Gastroesophageal sphincter (tissue), 4 donors: ENCODE measurements at regions not wholly inside any gene's neighbourhood (a gene's known extent, or its start where the extent isn't known, plus 50 kb on each side); places are given as distances from the start of the nearest gene placed in this dataset.

Source experiments
- ATAC-seq: fragments of 150-250 bp; one replicate; pipeline ENCODE4 v1.9.1; 2016; ENCODE audit warnings: mild to moderate bottlenecking, moderate library complexity
- H3K27ac ChIP-seq, 4 donors: fragments of 200-600 bp; sonication (generic) in 3 of 4; 1 replicate in 3 of 4; 2 replicates in 1 of 4; pipeline ENCODE4 v1.5.1; 2016 to 2019
- H3K27me3 ChIP-seq: fragments of 200-600 bp; sonication (generic); one replicate; pipeline ENCODE4 v1.5.1; 2019
- H3K36me3 ChIP-seq, 2 donors: fragments of 200-600 bp; sonication (generic); one replicate each; pipeline ENCODE4 v1.5.1; 2019; ENCODE audit warnings: control low read depth in 1 of 2
- H3K4me1 ChIP-seq, 3 donors: fragments of 200-600 bp; sonication (generic); 1 replicate in 2 of 3; 2 replicates in 1 of 3; pipeline ENCODE4 v1.5.1; 2016 to 2019; ENCODE audit warnings: control low read depth in 2 of 3
- H3K4me3 ChIP-seq, 2 donors: fragments of 200-600 bp; sonication (generic); one replicate each; pipeline ENCODE4 v1.5.1; 2019; ENCODE audit warnings: mild to moderate bottlenecking in 1 of 2, moderate library complexity in 1 of 2
- H3K9me3 ChIP-seq, 3 donors: fragments of 200-600 bp; sonication (generic); one replicate each; pipeline ENCODE4 v1.5.1; 2017 to 2019; ENCODE audit warnings: control low read depth in 2 of 3
- EP300 ChIP-seq: sonication (generic); formaldehyde crosslinking; IDR thresholded peaks from one replicate; pipeline ENCODE4 v1.6.1; 2017; ENCODE audit warnings: antibody characterized with exemption, mild to moderate bottlenecking
- POLR2A ChIP-seq, 2 donors: fragments of 450-650 bp; IDR thresholded peaks; one replicate each; pipeline ENCODE4 v1.6.1; 2017; ENCODE audit warnings: antibody characterized with exemption in 2 of 2, mild to moderate bottlenecking in 2 of 2, moderate library complexity in 1 of 2
- POLR2AphosphoS5 ChIP-seq: sonication (generic); formaldehyde crosslinking; IDR thresholded peaks from one replicate; pipeline ENCODE4 v1.6.1; 2017; ENCODE audit warnings: antibody characterized with exemption
- WGBS, 2 donors: methylation state at CpG; one replicate each; pipeline ENCODE4 v1.1.5; 2018; ENCODE audit warnings: low coverage in 1 of 2; 5-methylcytosine and 5-hydroxymethylcytosine counted together
- TF ChIP-seq, protein P1 (sequence below), 4 experiments: fragments of 200-600 bp in 2 of 4; fragments of 450-650 bp in 2 of 4; sonication (generic) in 1 of 4; IDR thresholded peaks; one replicate each; pipeline ENCODE4 v1.5.1; 2017 to 2019; ENCODE audit warnings: antibody characterized with exemption in 4 of 4, mild to moderate bottlenecking in 2 of 4, moderate library complexity in 2 of 4

GRCh38 chr5:167247816-167248215 lies 1043.6 kb upstream of the WWC1 start:
- WGBS, 2 donors = 70 to 81% methylated on average over 4 of the region's 4 CpGs
- H3K4me1 ChIP-seq = no peaks in the 10 kb centered on the region
- H3K4me3 ChIP-seq = no peak overlapping the region
- TF ChIP-seq POLR2AphosphoS5 = no peak
- TF ChIP-seq, protein P1, sequence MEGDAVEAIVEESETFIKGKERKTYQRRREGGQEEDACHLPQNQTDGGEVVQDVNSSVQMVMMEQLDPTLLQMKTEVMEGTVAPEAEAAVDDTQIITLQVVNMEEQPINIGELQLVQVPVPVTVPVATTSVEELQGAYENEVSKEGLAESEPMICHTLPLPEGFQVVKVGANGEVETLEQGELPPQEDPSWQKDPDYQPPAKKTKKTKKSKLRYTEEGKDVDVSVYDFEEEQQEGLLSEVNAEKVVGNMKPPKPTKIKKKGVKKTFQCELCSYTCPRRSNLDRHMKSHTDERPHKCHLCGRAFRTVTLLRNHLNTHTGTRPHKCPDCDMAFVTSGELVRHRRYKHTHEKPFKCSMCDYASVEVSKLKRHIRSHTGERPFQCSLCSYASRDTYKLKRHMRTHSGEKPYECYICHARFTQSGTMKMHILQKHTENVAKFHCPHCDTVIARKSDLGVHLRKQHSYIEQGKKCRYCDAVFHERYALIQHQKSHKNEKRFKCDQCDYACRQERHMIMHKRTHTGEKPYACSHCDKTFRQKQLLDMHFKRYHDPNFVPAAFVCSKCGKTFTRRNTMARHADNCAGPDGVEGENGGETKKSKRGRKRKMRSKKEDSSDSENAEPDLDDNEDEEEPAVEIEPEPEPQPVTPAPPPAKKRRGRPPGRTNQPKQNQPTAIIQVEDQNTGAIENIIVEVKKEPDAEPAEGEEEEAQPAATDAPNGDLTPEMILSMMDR (IDR thresholded peaks at IDR 0.05) = no peak
- TF ChIP-seq EP300 = no peak
- TF ChIP-seq POLR2A (IDR thresholded peaks at IDR 0.05) = no peak
- ATAC-seq = no peak
- H3K27me3 ChIP-seq = no peaks in the 10 kb centered on the region
- H3K36me3 ChIP-seq = no peaks in the 10 kb centered on the region
- H3K9me3 ChIP-seq = no peaks in the 10 kb centered on the region
- H3K27ac ChIP-seq = no peak overlapping the region

DNA sequence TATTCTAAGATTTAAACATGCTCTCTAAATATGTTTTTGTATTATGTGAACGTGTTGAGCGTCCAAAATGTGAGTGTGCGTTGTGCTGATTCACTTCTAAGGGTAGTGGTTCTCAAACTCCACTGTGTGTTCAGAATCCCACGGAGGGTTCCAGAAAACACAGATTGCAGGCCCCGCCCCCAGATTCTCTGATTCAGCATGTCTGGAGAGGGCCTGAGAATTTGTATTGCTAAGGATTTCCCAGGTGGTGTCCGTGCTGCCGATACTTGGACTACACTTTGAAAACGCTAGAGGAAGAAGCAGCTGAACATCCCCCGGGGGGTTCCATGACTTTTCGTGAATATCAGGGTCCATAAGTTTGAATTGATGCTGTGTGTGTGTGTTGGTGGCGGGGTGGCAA lies 1043.2 kb upstream of the WWC1 start:
- Histone ChIP-seq H3K27ac (no peak overlapping the region), H3K27me3 (no peaks in the 10 kb centered on the region), H3K4me3 (no peak overlapping the region), H3K36me3 (no peaks in the 10 kb centered on the region), H3K9me3 (no peaks in the 10 kb centered on the region), H3K4me1 (no peaks in the 10 kb centered on the region)
- no peak for ATAC-seq
- TF ChIP-seq POLR2A (IDR thresholded peaks at IDR 0.05) = no peak
- 77 to 95% methylated on average over 4 to 6 of the region's 11 CpGs for WGBS, 2 donors

- H3K4me1 ChIP-seq = no peaks in the 10 kb centered on the region
- no peaks in the 10 kb centered on the region for H3K27me3 ChIP-seq
- ATAC-seq = no peak
- no peaks in the 10 kb centered on the region for H3K36me3 ChIP-seq
- H3K27ac ChIP-seq = no peak overlapping the region
- TF ChIP-seq POLR2A (IDR thresholded peaks at IDR 0.05) = no peak
- no peak for TF ChIP-seq EP300
- TF ChIP-seq, protein P1 (IDR thresholded peaks at IDR 0.05) = no peak
- TF ChIP-seq POLR2AphosphoS5 = no peak
- no peak overlapping the region for H3K4me3 ChIP-seq
- no peaks in the 10 kb centered on the region for H3K9me3 ChIP-seq
- 79 to 82% methylated on average over 3 to 4 of the region's 4 CpGs for WGBS, 2 donors
These were observed 1040.4 kb upstream of the WWC1 start for GRCh38 chr5:167250996-167251395.

GRCh38 chr5:167254132-167254531 lies 1037.3 kb upstream of the WWC1 start:
- no peak overlapping the region for H3K4me3 ChIP-seq
- 88 to 90% methylated on average over 2 to 3 of the region's 3 CpGs for WGBS, 2 donors
- no peaks in the 10 kb centered on the region for H3K9me3 ChIP-seq
- H3K36me3 ChIP-seq = no peaks in the 10 kb centered on the region
- ATAC-seq = no peak
- no peaks in the 10 kb centered on the region for H3K4me1 ChIP-seq
- H3K27me3 ChIP-seq = no peaks in the 10 kb centered on the region
- H3K27ac ChIP-seq = no peak overlapping the region
- TF ChIP-seq EP300 (no peak), POLR2A (IDR thresholded peaks at IDR 0.05) (no peak), POLR2AphosphoS5 (no peak)
- TF ChIP-seq, protein P1 (IDR thresholded peaks at IDR 0.05) = no peak

- H3K4me1 ChIP-seq = no peaks in the 10 kb centered on the region
- no peak overlapping the region for H3K27ac ChIP-seq
- TF ChIP-seq, protein P1 (IDR thresholded peaks at IDR 0.05) = no peak
- TF ChIP-seq POLR2AphosphoS5 (no peak), EP300 (no peak), POLR2A (IDR thresholded peaks at IDR 0.05) (no peak)
- H3K36me3 ChIP-seq = no peaks in the 10 kb centered on the region
- ATAC-seq = no peak
- no peaks in the 10 kb centered on the region for H3K27me3 ChIP-seq
- 64 to 73% methylated on average over 2 of the region's 2 CpGs for WGBS, 2 donors
- no peak overlapping the region for H3K4me3 ChIP-seq
- no peaks in the 10 kb centered on the region for H3K9me3 ChIP-seq
These were observed 1035.5 kb upstream of the WWC1 start for GRCh38 chr5:167255926-167256325.
